Spleen (tissue), 11 donors: ENCODE measurements at regions not wholly inside any gene's neighbourhood (a gene's known extent, or its start where the extent isn't known, plus 50 kb on each side); places are given as distances from the start of the nearest gene placed in this dataset.

ENCODE experiments used
- DNase-seq: peaks from one replicate; pipeline ENCODE4 v3.0.0-alpha.2; 2020
- H3K27ac ChIP-seq, 8 donors: fragments of 200-600 bp; sonication (generic) in 7 of 8; 1 replicate in 4 of 8; 2 replicates in 4 of 8; pipeline versions ENCODE4 v1.5.0 to v1.8.0; 2016 to 2021; ENCODE audit warnings: inconsistent platforms in 4 of 8, mild to moderate bottlenecking in 4 of 8, moderate library complexity in 1 of 8
- H3K27me3 ChIP-seq, 7 donors: fragments of 200-600 bp; sonication (generic) in 6 of 7; replicated peaks in 1 of 7; 1 replicate in 4 of 7; 2 replicates in 3 of 7; pipeline versions ENCODE4 v1.5.0 to v1.8.0; 2016 to 2021; ENCODE audit warnings: inconsistent platforms in 3 of 7, mild to moderate bottlenecking in 1 of 7
- H3K36me3 ChIP-seq, 6 donors: fragments of 200-600 bp; sonication (generic) in 5 of 6; 1 replicate in 4 of 6; 2 replicates in 2 of 6; pipeline versions ENCODE4 v1.5.0 to v1.8.0; 2016 to 2021; ENCODE audit warnings: inconsistent platforms in 2 of 6
- H3K4me1 ChIP-seq, 6 donors: fragments of 200-600 bp; sonication (generic) in 5 of 6; 1 replicate in 3 of 6; 2 replicates in 3 of 6; pipeline versions ENCODE4 v1.5.0 to v1.8.0; 2016 to 2021; ENCODE audit warnings: inconsistent platforms in 3 of 6
- H3K4me3 ChIP-seq, 8 donors: fragments of 200-600 bp; sonication (generic) in 7 of 8; 1 replicate in 4 of 8; 2 replicates in 4 of 8; pipeline versions ENCODE4 v1.5.0 to v1.8.0; 2016 to 2021; ENCODE audit warnings: inconsistent platforms in 4 of 8, mild to moderate bottlenecking in 4 of 8, moderate library complexity in 2 of 8
- H3K9me3 ChIP-seq, 8 donors: fragments of 200-600 bp; sonication (generic) in 7 of 8; 1 replicate in 4 of 8; 2 replicates in 4 of 8; pipeline versions ENCODE4 v1.5.0 to v1.8.0; 2016 to 2021; ENCODE audit warnings: inconsistent platforms in 4 of 8
- POLR2A ChIP-seq, 3 donors: fragments of 450-650 bp; IDR thresholded peaks; one replicate each; pipeline ENCODE4 v1.5.1; 2017; ENCODE audit warnings: antibody characterized with exemption in 3 of 3, mild to moderate bottlenecking in 1 of 3
- POLR2AphosphoS5 ChIP-seq, 3 donors: sonication (generic); formaldehyde crosslinking; IDR thresholded peaks; one replicate each; pipeline ENCODE4 v1.5.1; 2017; ENCODE audit warnings: antibody characterized with exemption in 3 of 3
- WGBS, 5 donors: extraction: QIAGEN DNeasy Blood & Tissue Kit in 3 of 5; methylation state at CpG; one replicate each; pipeline versions ENCODE4 v1.1.5 to v1.1.7; 2013 to 2018; 5-methylcytosine and 5-hydroxymethylcytosine counted together
- intact Hi-C: fragments of 100-400 bp; cut with DNase I; formaldehyde crosslinking; loops from one replicate; pipeline ENCODE4 v1.15.0; 2023; ENCODE audit warnings: low total_unique reads
- TF ChIP-seq, protein P1 (sequence below), 11 experiments: fragments of 200-600 bp in 7 of 11; fragments of 450-650 bp in 4 of 11; sonication (generic) in 4 of 11; IDR thresholded peaks in 8 of 11; conservative IDR thresholded peaks in 3 of 11; 1 replicate in 7 of 11; 2 replicates in 4 of 11; pipeline versions ENCODE4 v1.4.0 to v1.8.0; 2016 to 2021; ENCODE audit warnings: antibody characterized with exemption in 11 of 11, inconsistent platforms in 4 of 11, mild to moderate bottlenecking in 1 of 11
- donor health status: healthy with polysubstance abuse.
- donor health status: DM: no; HTN: no; CAD: no; lungs with moderate emphysema.
- donor health status: DM: no; HTN: no; CAD: no.
- donor health status: Bipolar disorder and iron deficiency.
- donor health status: healthy.
- donor health status: DM: no; HTN: no; CAD: no.
- donor health status: DM: yes; HTN: yes; CAD: no.

DNA sequence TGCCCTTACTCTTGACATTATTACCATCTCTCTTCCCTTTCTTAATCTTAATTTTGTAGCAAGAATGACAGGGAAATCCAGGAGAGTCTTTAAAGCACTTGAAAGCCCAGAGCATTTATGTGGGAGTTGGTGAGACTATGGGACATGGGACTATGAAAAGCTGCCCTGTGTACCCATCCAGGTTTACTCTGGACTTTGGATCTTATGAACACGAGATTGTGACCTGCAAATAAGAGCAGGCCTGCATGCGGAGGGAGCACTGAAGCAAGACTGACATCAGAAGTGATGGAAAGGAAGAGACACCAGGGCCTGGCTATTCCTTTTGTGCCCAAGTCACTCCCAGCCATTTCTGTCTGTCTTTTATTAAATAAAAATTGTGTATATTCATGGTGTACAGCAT, 209.6 kb downstream of the NUF2 start:
- Histone ChIP-seq H3K9me3 (no peaks in the 10 kb centered on the region), H3K36me3 (no peaks in the 10 kb centered on the region), H3K27ac (no peak overlapping the region), H3K27me3 (no peaks in the 10 kb centered on the region), H3K4me1 (no peaks in the 10 kb centered on the region), H3K4me3 (no peak overlapping the region)
- no peak for TF ChIP-seq POLR2AphosphoS5 (IDR thresholded peaks at IDR 0.05)
- TF ChIP-seq POLR2A (IDR thresholded peaks at IDR 0.05), result no peak
- TF ChIP-seq, protein P1, sequence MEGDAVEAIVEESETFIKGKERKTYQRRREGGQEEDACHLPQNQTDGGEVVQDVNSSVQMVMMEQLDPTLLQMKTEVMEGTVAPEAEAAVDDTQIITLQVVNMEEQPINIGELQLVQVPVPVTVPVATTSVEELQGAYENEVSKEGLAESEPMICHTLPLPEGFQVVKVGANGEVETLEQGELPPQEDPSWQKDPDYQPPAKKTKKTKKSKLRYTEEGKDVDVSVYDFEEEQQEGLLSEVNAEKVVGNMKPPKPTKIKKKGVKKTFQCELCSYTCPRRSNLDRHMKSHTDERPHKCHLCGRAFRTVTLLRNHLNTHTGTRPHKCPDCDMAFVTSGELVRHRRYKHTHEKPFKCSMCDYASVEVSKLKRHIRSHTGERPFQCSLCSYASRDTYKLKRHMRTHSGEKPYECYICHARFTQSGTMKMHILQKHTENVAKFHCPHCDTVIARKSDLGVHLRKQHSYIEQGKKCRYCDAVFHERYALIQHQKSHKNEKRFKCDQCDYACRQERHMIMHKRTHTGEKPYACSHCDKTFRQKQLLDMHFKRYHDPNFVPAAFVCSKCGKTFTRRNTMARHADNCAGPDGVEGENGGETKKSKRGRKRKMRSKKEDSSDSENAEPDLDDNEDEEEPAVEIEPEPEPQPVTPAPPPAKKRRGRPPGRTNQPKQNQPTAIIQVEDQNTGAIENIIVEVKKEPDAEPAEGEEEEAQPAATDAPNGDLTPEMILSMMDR (IDR thresholded peaks at IDR 0.05 in 8 of 11, conservative IDR thresholded peaks at IDR 0.05 in 3 of 11), result no peak
- WGBS, 5 donors, result 67 to 87% (median 78%) methylated on average over 2 of the region's 2 CpGs
- no peak for DNase-seq
- intact Hi-C loops, result no loop called here

GRCh38 chr1:163535401-163535800, 213.6 kb downstream of the NUF2 start:
- Histone ChIP-seq H3K4me1 (no peaks in the 10 kb centered on the region), H3K9me3 (no peaks in the 10 kb centered on the region), H3K4me3 (no peak overlapping the region), H3K27ac (no peak overlapping the region), H3K36me3 (no peaks in the 10 kb centered on the region), H3K27me3 (peaks cover 0 to 5% (median 0%) of the 10 kb centered on the region in 7 donors)
- no peak for DNase-seq
- TF ChIP-seq, protein P1 (IDR thresholded peaks at IDR 0.05 in 8 of 11, conservative IDR thresholded peaks at IDR 0.05 in 3 of 11), result no peak
- TF ChIP-seq POLR2A (IDR thresholded peaks at IDR 0.05), result no peak
- no peak for TF ChIP-seq POLR2AphosphoS5 (IDR thresholded peaks at IDR 0.05)
- intact Hi-C loops, result no loop called here
- WGBS, 5 donors, result 73 to 83% (median 80%) methylated on average over 5 of the region's 5 CpGs

GRCh38 chr1:163535807-163536206, 214.1 kb downstream of the NUF2 start:
- WGBS, 5 donors, result 60 to 78% (median 64%) methylated on average over 3 of the region's 3 CpGs
- Histone ChIP-seq H3K4me1 (no peaks in the 10 kb centered on the region), H3K27me3 (peaks cover 0 to 5% (median 0%) of the 10 kb centered on the region in 7 donors), H3K36me3 (no peaks in the 10 kb centered on the region), H3K9me3 (no peaks in the 10 kb centered on the region), H3K4me3 (no peak overlapping the region), H3K27ac (no peak overlapping the region)
- TF ChIP-seq, protein P1 (IDR thresholded peaks at IDR 0.05 in 8 of 11, conservative IDR thresholded peaks at IDR 0.05 in 3 of 11), result no peak
- TF ChIP-seq POLR2AphosphoS5 (IDR thresholded peaks at IDR 0.05) (no peak), POLR2A (IDR thresholded peaks at IDR 0.05) (no peak)
- intact Hi-C loops, result no loop called here
- DNase-seq, result no peak

GRCh38 chr1:163537809-163538208, 216.1 kb downstream of the NUF2 start:
- H3K36me3 ChIP-seq, result no peaks in the 10 kb centered on the region
- WGBS, 5 donors, result 88 to 95% (median 92%) methylated on average over 1 of the region's 1 CpG
- intact Hi-C loops, result no loop called here
- no peak for TF ChIP-seq POLR2A (IDR thresholded peaks at IDR 0.05)
- TF ChIP-seq, protein P1 (IDR thresholded peaks at IDR 0.05 in 8 of 11, conservative IDR thresholded peaks at IDR 0.05 in 3 of 11), result no peak
- no peak for TF ChIP-seq POLR2AphosphoS5 (IDR thresholded peaks at IDR 0.05)
- H3K27me3 ChIP-seq, result peaks cover 0 to 5% (median 0%) of the 10 kb centered on the region in 7 donors
- DNase-seq, result no peak
- H3K27ac ChIP-seq, result no peak overlapping the region
- H3K9me3 ChIP-seq, result no peaks in the 10 kb centered on the region
- no peak overlapping the region for H3K4me3 ChIP-seq
- H3K4me1 ChIP-seq, result no peaks in the 10 kb centered on the region
